Gastrocnemius medialis (tissue), 4 donors: ENCODE measurements at regions not wholly inside any gene's neighbourhood (a gene's known extent, or its start where the extent isn't known, plus 50 kb on each side); places are given as distances from the start of the nearest gene placed in this dataset.

ENCODE experiments used
- CTCF ChIP-seq, 5 experiments: fragments of 450-650 bp in 3 of 5; fragments of 200-600 bp in 2 of 5; sonication (generic) in 2 of 5; IDR thresholded peaks in 4 of 5; conservative IDR thresholded peaks in 1 of 5; 1 replicate in 4 of 5; 2 replicates in 1 of 5; pipeline ENCODE4 v1.5.1; 2016 to 2019; ENCODE audit warnings: antibody characterized with exemption in 5 of 5, mild to moderate bottlenecking in 3 of 5, moderate library complexity in 3 of 5
- POLR2A ChIP-seq, 2 donors: fragments of 450-650 bp; IDR thresholded peaks; one replicate each; pipeline ENCODE4 v1.6.1; 2017; ENCODE audit warnings: antibody characterized with exemption in 2 of 2, mild to moderate bottlenecking in 2 of 2, moderate library complexity in 2 of 2

- TF ChIP-seq CTCF (IDR thresholded peaks at IDR 0.05 in 4 of 5, conservative IDR thresholded peaks at IDR 0.05 in 1 of 5) (no peak), POLR2A (IDR thresholded peaks at IDR 0.05) (no peak)
Measured at GRCh38 chrX:65866146-65866545, 173.7 kb downstream of the VSIG4 start.
